H1 (cell line): ENCODE measurements at regions not wholly inside any gene's neighbourhood (a gene's known extent, or its start where the extent isn't known, plus 50 kb on each side); places are given as distances from the start of the nearest gene placed in this dataset.

Source experiments
- CTCF ChIA-PET: fragments of 300-600 bp; sonication (Branson Sonifier 250); formaldehyde crosslinking; loops from one replicate; lab custom pipeline; 2021; ENCODE audit not compliant: partially characterized antibody; lab: Charles Lee
- POLR2A ChIA-PET: fragments of 300-600 bp; sonication (Branson Sonifier 250); formaldehyde crosslinking; loops from one replicate; lab custom pipeline; 2021; ENCODE audit warnings: inconsistent platforms; ENCODE audit not compliant: partially characterized antibody; lab: Charles Lee
- DNase-seq, 2 experiments: peaks; one replicate each; pipeline versions ENCODE4 v3.0.0 to v3.0.0-alpha.2; 2010 to 2022; ENCODE audit warnings: low spot score in 2 of 2, low read depth in 1 of 2, mixed read lengths in 1 of 2
- FAIRE-seq: peaks from 2 replicates; lab custom pipeline; 2011; peaks lifted over from hg19 to GRCh38; lab: Jason Lieb, UNC
- H2AFZ ChIP-seq: 2 replicates; pipeline ENCODE4 v1.8.1; 2012; ENCODE audit warnings: low read length, inconsistent platforms
- H2AK5ac ChIP-seq: 2 replicates; pipeline ENCODE4 v1.6.1; 2013; ENCODE audit warnings: low read depth, low read length
- H2BK120ac ChIP-seq: replicated peaks from 2 replicates; pipeline ENCODE3; 2013; ENCODE audit warnings: low read depth, low read length, inconsistent platforms
- H2BK12ac ChIP-seq: 2 replicates; pipeline ENCODE4 v1.6.1; 2013; ENCODE audit warnings: low read depth, low read length
- H2BK15ac ChIP-seq: 2 replicates; pipeline ENCODE4 v1.6.1; 2013; ENCODE audit warnings: low read length
- H2BK20ac ChIP-seq: 2 replicates; pipeline ENCODE4 v1.6.1; 2013; ENCODE audit warnings: low read length
- H2BK5ac ChIP-seq: 2 replicates; pipeline ENCODE4 v1.6.1; 2013; ENCODE audit warnings: low read depth, low read length
- H3K14ac ChIP-seq: 2 replicates; pipeline ENCODE4 v1.6.1; 2013; ENCODE audit warnings: inconsistent platforms; ENCODE audit not compliant: insufficient read length
- H3K18ac ChIP-seq: 2 replicates; pipeline ENCODE4 v1.6.1; 2013; ENCODE audit warnings: low read length; ENCODE audit errors: extremely low read depth
- H3K23ac ChIP-seq: 2 replicates; pipeline ENCODE4 v1.6.1; 2013; ENCODE audit warnings: inconsistent platforms; ENCODE audit not compliant: insufficient read length
- H3K23me2 ChIP-seq: 2 replicates; pipeline ENCODE4 v1.6.1; 2013; ENCODE audit warnings: low read depth, low read length
- H3K27ac ChIP-seq: 2 replicates; pipeline ENCODE4 v1.6.1; 2011; ENCODE audit warnings: low read depth, low read length, inconsistent platforms
- H3K27me3 ChIP-seq, 4 experiments: replicated peaks in 1 of 4; 1 replicate in 1 of 4; 2 replicates in 3 of 4; pipeline versions ENCODE4 v1.6.1 to v1.8.1; 2011 to 2013; ENCODE audit warnings: low read length in 3 of 4, mild to moderate bottlenecking in 3 of 4, inconsistent platforms in 2 of 4, mixed read lengths in 2 of 4, moderate library complexity in 1 of 4; ENCODE audit not compliant: control insufficient read depth in 3 of 4, insufficient read depth in 3 of 4; ENCODE audit errors: extremely low read depth in 1 of 4
- H3K36me3 ChIP-seq, 4 experiments: 2 replicates each; pipeline versions ENCODE4 v1.6.1 to v1.8.1; 2011 to 2013; ENCODE audit warnings: mild to moderate bottlenecking in 4 of 4, low read length in 3 of 4, moderate library complexity in 2 of 4, control low read depth in 1 of 4, inconsistent platforms in 1 of 4; ENCODE audit not compliant: insufficient read depth in 4 of 4, control insufficient read depth in 2 of 4
- H3K4ac ChIP-seq: replicated peaks from 2 replicates; pipeline ENCODE3; 2013; ENCODE audit warnings: low read length, low read depth, mixed read lengths, inconsistent platforms; ENCODE audit not compliant: insufficient read length
- H3K4me1 ChIP-seq, 4 experiments: replicated peaks in 1 of 4; 1 replicate in 1 of 4; 2 replicates in 3 of 4; pipeline versions ENCODE4 v1.6.1 to v1.8.1; 2011 to 2013; ENCODE audit warnings: low read length in 3 of 4, inconsistent platforms in 2 of 4, mixed read lengths in 1 of 4; ENCODE audit not compliant: insufficient read depth in 4 of 4, control insufficient read depth in 3 of 4
- H3K4me2 ChIP-seq, 2 experiments: 2 replicates each; pipeline versions ENCODE4 v1.6.1 to v1.8.1; 2011 to 2013; ENCODE audit warnings: low read depth in 2 of 2, low read length in 2 of 2, control low read depth in 1 of 2, inconsistent platforms in 1 of 2, mild to moderate bottlenecking in 1 of 2; ENCODE audit not compliant: insufficient read depth in 1 of 2
- H3K4me3 ChIP-seq, 4 experiments: fragments of 200-600, 300-600 bp in 1 of 4; sonication (generic), shearing (Covaris generic), sonication (Bioruptor Twin) in 1 of 4; 2 replicates each; pipeline versions ENCODE4 v1.5.1 to v1.8.1; 2011 to 2016; ENCODE audit warnings: low read length in 4 of 4, low read depth in 3 of 4, control low read depth in 2 of 4, inconsistent platforms in 2 of 4, mild to moderate bottlenecking in 2 of 4, mixed read lengths in 1 of 4, moderate library complexity in 1 of 4; ENCODE audit not compliant: insufficient read depth in 2 of 4; ENCODE audit errors: extremely low read depth in 1 of 4
- H3K56ac ChIP-seq: replicated peaks from 2 replicates; pipeline ENCODE3; 2013; ENCODE audit warnings: low read depth, mild to moderate bottlenecking, mixed read lengths, low read length, inconsistent platforms; ENCODE audit not compliant: insufficient read length
- H3K79me1 ChIP-seq: 2 replicates; pipeline ENCODE4 v1.6.1; 2013; ENCODE audit warnings: low read depth, low read length, control low read depth
- H3K79me2 ChIP-seq, 2 experiments: 2 replicates each; pipeline versions ENCODE4 v1.6.1 to v1.8.1; 2012 to 2013; ENCODE audit warnings: low read length in 2 of 2, mild to moderate bottlenecking in 2 of 2, inconsistent platforms in 1 of 2; ENCODE audit not compliant: insufficient read depth in 2 of 2, control insufficient read depth in 1 of 2
- H3K9ac ChIP-seq, 4 experiments: replicated peaks in 1 of 4; 1 replicate in 1 of 4; 2 replicates in 3 of 4; pipeline versions ENCODE4 v1.6.1 to v1.8.1; 2011 to 2013; ENCODE audit warnings: low read depth in 3 of 4, low read length in 3 of 4, control low read depth in 2 of 4, mild to moderate bottlenecking in 2 of 4, moderate library complexity in 2 of 4, inconsistent platforms in 1 of 4; ENCODE audit errors: extremely low read depth in 1 of 4
- H3K9me3 ChIP-seq, 2 experiments: 2 replicates each; pipeline versions ENCODE4 v1.6.1 to v1.8.1; 2012 to 2013; ENCODE audit warnings: mild to moderate bottlenecking in 2 of 2, moderate library complexity in 2 of 2, control low read depth in 1 of 2, inconsistent platforms in 1 of 2, low read depth in 1 of 2, low read length in 1 of 2, mixed read lengths in 1 of 2; ENCODE audit not compliant: insufficient read depth in 2 of 2
- H4K20me1 ChIP-seq, 2 experiments: replicated peaks in 1 of 2; 2 replicates each; pipeline versions ENCODE3 to v1.8.1; 2011 to 2013; ENCODE audit warnings: inconsistent platforms in 2 of 2, low read length in 2 of 2, mild to moderate bottlenecking in 1 of 2; ENCODE audit not compliant: insufficient read depth in 2 of 2, control insufficient read depth in 1 of 2
- H4K5ac ChIP-seq: 2 replicates; pipeline ENCODE4 v1.6.1; 2013; ENCODE audit warnings: low read length, low read depth, mixed read lengths, inconsistent platforms; ENCODE audit not compliant: insufficient read length
- H4K8ac ChIP-seq: 2 replicates; pipeline ENCODE4 v1.8.0; 2013; ENCODE audit warnings: mild to moderate bottlenecking, moderate library complexity, low read length, inconsistent platforms; ENCODE audit not compliant: insufficient read depth; ENCODE audit errors: extremely low read depth
- H4K91ac ChIP-seq: replicated peaks from 2 replicates; pipeline ENCODE3; 2013; ENCODE audit warnings: low read length, mixed read lengths, inconsistent platforms; ENCODE audit not compliant: insufficient read length
- JUND ChIP-seq: IDR thresholded peaks from 2 replicates; pipeline ENCODE4 v1.6.1; 2011; ENCODE audit warnings: mild to moderate bottlenecking, improper control_type of control experiment, low read length
- RAD21 ChIP-seq, 2 experiments: IDR thresholded peaks in 1 of 2; conservative IDR thresholded peaks in 1 of 2; 2 replicates each; pipeline ENCODE4 v1.6.1; 2011; ENCODE audit warnings: low read depth in 2 of 2, low read length in 2 of 2, improper control_type of control experiment in 1 of 2, inconsistent platforms in 1 of 2, mild to moderate bottlenecking in 1 of 2, moderate library complexity in 1 of 2
- TAF7 ChIP-seq: optimal IDR thresholded peaks from 2 replicates; pipeline ENCODE3; 2011; ENCODE audit warnings: low read depth, mild to moderate bottlenecking, inconsistent platforms, low read length, moderate library complexity, borderline replicate concordance
- WGBS, 2 experiments: shearing (Covaris generic) in 1 of 2; methylation state at CpG; one replicate each; pipeline versions ENCODE4 v1.1.6 to v1.1.7; 2013 to 2015; ENCODE audit warnings: low lambda C conversion rate in 2 of 2, mixed read lengths in 2 of 2, inconsistent platforms in 1 of 2, low coverage in 1 of 2, missing lambda C conversion rate in 1 of 2; ENCODE audit not compliant: insufficient replicate concordance in 2 of 2, insufficient coverage in 1 of 2, insufficient read length in 1 of 2; ENCODE audit errors: extremely low coverage in 1 of 2, missing lambda C conversion rate in 1 of 2; 5-methylcytosine and 5-hydroxymethylcytosine counted together
- TF ChIP-seq, protein P1 (sequence below): IDR thresholded peaks from 2 replicates; pipeline ENCODE4 v1.6.1; 2011; ENCODE audit warnings: low read length, improper control_type of control experiment
- TF ChIP-seq, protein P2 (sequence below), 3 experiments: IDR thresholded peaks; 1 replicate in 2 of 3; 2 replicates in 1 of 3; pipeline versions ENCODE4 v1.5.1 to v1.6.1; 2011; ENCODE audit warnings: low read length in 3 of 3, mild to moderate bottlenecking in 3 of 3, inconsistent platforms in 2 of 3, low read depth in 1 of 3, moderate library complexity in 1 of 3; ENCODE audit not compliant: insufficient read depth in 1 of 3; ENCODE audit errors: control extremely low read depth in 1 of 3

DNA sequence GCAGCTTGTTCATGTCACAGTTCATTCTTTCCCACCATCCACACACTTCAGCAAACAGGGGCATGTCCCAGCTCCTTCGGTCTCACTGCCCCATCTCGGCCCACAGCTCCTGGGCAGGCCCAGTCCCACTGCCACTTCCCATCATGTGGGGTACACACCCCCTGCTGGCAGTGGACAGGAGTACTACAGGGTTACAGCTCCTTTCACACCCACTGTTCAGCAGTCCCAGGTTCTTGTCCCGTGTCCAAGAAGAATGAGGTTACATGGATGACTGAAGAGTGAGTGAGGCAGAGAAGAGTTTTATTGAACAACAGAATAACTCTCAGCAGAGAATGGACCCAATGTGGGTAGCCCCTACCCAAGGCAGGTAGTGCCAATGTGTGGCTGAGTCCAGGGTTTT, 77.8 kb upstream of the SMLR1 start:
- no peak overlapping the region for H2BK15ac ChIP-seq
- POLR2A ChIA-PET: interaction anchor here (0.6 kb wide), 1 partner anchor 8 kb away, joined by 3 read pairs; no protein-coding TSS in a partner anchor
- no peak overlapping the region for H2BK120ac ChIP-seq
- no peak overlapping the region for H3K4me3 ChIP-seq
- no peak overlapping the region for H3K56ac ChIP-seq
- no peaks in the 10 kb centered on the region for H3K79me2 ChIP-seq
- no peaks in the 10 kb centered on the region for H3K4me1 ChIP-seq
- 85% methylated on average over 3 of the region's 3 CpGs; no CpG with 5 or more reads in 1 of the 2 experiments for WGBS, 2 experiments
- no peak overlapping the region for H2AK5ac ChIP-seq
- H3K27me3 ChIP-seq: no peaks in the 10 kb centered on the region
- H3K9me3 ChIP-seq: no peaks in the 10 kb centered on the region
- no peak overlapping the region for H3K4me2 ChIP-seq
- H2AFZ ChIP-seq: no peak overlapping the region
- no peak overlapping the region for H2BK12ac ChIP-seq
- no peak overlapping the region for H3K4ac ChIP-seq
- no peak for FAIRE-seq
- H2BK5ac ChIP-seq: no peak overlapping the region
- no peaks in the 10 kb centered on the region for H3K79me1 ChIP-seq
- no peaks in the 10 kb centered on the region for H3K23me2 ChIP-seq
- H3K27ac ChIP-seq: no peak overlapping the region
- no peak overlapping the region for H4K5ac ChIP-seq
- H2BK20ac ChIP-seq: no peak overlapping the region
- H3K23ac ChIP-seq: no peak overlapping the region
- no peak overlapping the region for H3K18ac ChIP-seq
- H4K8ac ChIP-seq: no peak overlapping the region
- TF ChIP-seq RAD21 (IDR thresholded peaks at IDR 0.05 in 1 of 2, conservative IDR thresholded peaks at IDR 0.05 in 1 of 2; ENCODE audit: low read depth in 2 of 2, low read length in 2 of 2): peak; percentile 51 to 59
- TF ChIP-seq, protein P1, sequence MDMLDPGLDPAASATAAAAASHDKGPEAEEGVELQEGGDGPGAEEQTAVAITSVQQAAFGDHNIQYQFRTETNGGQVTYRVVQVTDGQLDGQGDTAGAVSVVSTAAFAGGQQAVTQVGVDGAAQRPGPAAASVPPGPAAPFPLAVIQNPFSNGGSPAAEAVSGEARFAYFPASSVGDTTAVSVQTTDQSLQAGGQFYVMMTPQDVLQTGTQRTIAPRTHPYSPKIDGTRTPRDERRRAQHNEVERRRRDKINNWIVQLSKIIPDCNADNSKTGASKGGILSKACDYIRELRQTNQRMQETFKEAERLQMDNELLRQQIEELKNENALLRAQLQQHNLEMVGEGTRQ: no peak
- TF ChIP-seq, protein P2, sequence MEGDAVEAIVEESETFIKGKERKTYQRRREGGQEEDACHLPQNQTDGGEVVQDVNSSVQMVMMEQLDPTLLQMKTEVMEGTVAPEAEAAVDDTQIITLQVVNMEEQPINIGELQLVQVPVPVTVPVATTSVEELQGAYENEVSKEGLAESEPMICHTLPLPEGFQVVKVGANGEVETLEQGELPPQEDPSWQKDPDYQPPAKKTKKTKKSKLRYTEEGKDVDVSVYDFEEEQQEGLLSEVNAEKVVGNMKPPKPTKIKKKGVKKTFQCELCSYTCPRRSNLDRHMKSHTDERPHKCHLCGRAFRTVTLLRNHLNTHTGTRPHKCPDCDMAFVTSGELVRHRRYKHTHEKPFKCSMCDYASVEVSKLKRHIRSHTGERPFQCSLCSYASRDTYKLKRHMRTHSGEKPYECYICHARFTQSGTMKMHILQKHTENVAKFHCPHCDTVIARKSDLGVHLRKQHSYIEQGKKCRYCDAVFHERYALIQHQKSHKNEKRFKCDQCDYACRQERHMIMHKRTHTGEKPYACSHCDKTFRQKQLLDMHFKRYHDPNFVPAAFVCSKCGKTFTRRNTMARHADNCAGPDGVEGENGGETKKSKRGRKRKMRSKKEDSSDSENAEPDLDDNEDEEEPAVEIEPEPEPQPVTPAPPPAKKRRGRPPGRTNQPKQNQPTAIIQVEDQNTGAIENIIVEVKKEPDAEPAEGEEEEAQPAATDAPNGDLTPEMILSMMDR (IDR thresholded peaks at IDR 0.05; ENCODE audit: control extremely low read depth in 1 of 3, insufficient read depth in 1 of 3, low read depth in 1 of 3, low read length in 3 of 3): peak; percentile 19 to 44 (median 38); a peak in 2 of 4 replicates
- TF ChIP-seq TAF7: no peak
- no peak for TF ChIP-seq JUND
- TF ChIP-seq, all 59 proteins: peak for 2
- CTCF ChIA-PET: interaction anchor here (0.8 to 1.8 kb wide), 4 partner anchors 13 to 51 kb away, joined by 3 to 5 read pairs (median 3); no protein-coding TSS in a partner anchor
- DNase-seq: no peak
- Histone ChIP-seq H3K14ac (no peak overlapping the region), H3K9ac (no peak overlapping the region), H3K36me3 (no peaks in the 10 kb centered on the region), H4K91ac (no peak overlapping the region), H4K20me1 (no peaks in the 10 kb centered on the region)
